ENCODE measurements at regions not wholly inside any gene's neighbourhood (a gene's known extent, or its start where the extent isn't known, plus 50 kb on each side); places are given as distances from the start of the nearest gene placed in this dataset.

GRCh38 chr17:31673076-31673475 lies 186.0 kb downstream of the COPRS start:
- TF ChIP-seq CTCF (IDR thresholded peaks at IDR 0.05; ENCODE audit: poor library complexity) (no peak), EZH2 (IDR thresholded peaks at IDR 0.05; ENCODE audit: borderline replicate concordance) (no peak), EZH2phosphoT487 (IDR thresholded peaks at IDR 0.05; ENCODE audit: low read depth, severe bottlenecking, unreplicated experiment) (no peak)
- no peak overlapping the region for H2AFZ ChIP-seq
- no peak overlapping the region for H3K27ac ChIP-seq
- H3K9me3 ChIP-seq (ENCODE audit: low read depth), result no peaks in the 10 kb centered on the region
- DNase-seq (ENCODE audit: low spot score), result no peak
- WGBS (ENCODE audit: low lambda C conversion rate, missing lambda C conversion rate), result 98% methylated on average over 8 of the region's 8 CpGs
- H3K4me3 ChIP-seq, result no peak overlapping the region
- H3K36me3 ChIP-seq (replicated peaks; ENCODE audit: insufficient read depth, low read depth), result no peaks in the 10 kb centered on the region
- no peaks in the 10 kb centered on the region for H3K79me2 ChIP-seq
- no peaks in the 10 kb centered on the region for H4K20me1 ChIP-seq (ENCODE audit: insufficient read depth, poor library complexity, severe bottlenecking)
- no peaks in the 10 kb centered on the region for H3K4me1 ChIP-seq (ENCODE audit: insufficient read depth)
- no peaks in the 10 kb centered on the region for H3K9me2 ChIP-seq (replicated peaks; ENCODE audit: insufficient read depth)
- H3K27me3 ChIP-seq, result no peaks in the 10 kb centered on the region
- H3K4me2 ChIP-seq, result no peak overlapping the region

- H2AFZ ChIP-seq, result no peak overlapping the region
- TF ChIP-seq EZH2phosphoT487 (IDR thresholded peaks at IDR 0.05; ENCODE audit: low read depth, severe bottlenecking, unreplicated experiment), result no peak
- TF ChIP-seq EZH2 (IDR thresholded peaks at IDR 0.05; ENCODE audit: borderline replicate concordance), result no peak
- no peak for TF ChIP-seq CTCF (IDR thresholded peaks at IDR 0.05; ENCODE audit: poor library complexity)
- 73% methylated on average over 7 of the region's 7 CpGs for WGBS (ENCODE audit: low lambda C conversion rate, missing lambda C conversion rate)
These were observed 186.8 kb downstream of the COPRS start for GRCh38 chr17:31672161-31672819.

DNA sequence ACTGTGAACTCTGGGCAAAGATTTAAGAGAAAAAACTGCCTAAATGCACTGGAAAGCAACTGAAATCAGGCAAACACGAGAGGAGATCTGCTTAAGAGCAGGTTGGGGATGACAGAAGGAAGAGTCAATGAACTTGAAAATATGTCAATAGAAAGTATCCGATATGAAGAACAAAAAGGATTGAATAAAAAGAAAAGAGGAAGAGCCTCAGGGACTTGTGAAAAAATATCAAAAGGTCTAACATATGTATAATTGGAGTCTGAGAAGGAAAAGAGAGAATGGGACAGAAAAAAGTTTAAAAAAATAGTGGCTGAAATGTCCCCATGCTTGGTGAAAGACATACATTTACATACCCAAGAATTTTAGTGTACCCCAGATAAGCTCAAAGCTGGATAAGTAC lies 195.5 kb downstream of the COPRS start:
- Histone ChIP-seq H3K27me3 (no peaks in the 10 kb centered on the region), H2AFZ (no peak overlapping the region), H3K27ac (no peak overlapping the region), H4K20me1 (ENCODE audit: insufficient read depth, poor library complexity, severe bottlenecking) (no peaks in the 10 kb centered on the region), H3K4me2 (no peak overlapping the region), H3K4me1 (ENCODE audit: insufficient read depth) (no peaks in the 10 kb centered on the region), H3K9me3 (ENCODE audit: low read depth) (peaks cover 14% of the 10 kb centered on the region), H3K4me3 (no peak overlapping the region), H3K9me2 (replicated peaks; ENCODE audit: insufficient read depth) (no peaks in the 10 kb centered on the region), H3K79me2 (no peaks in the 10 kb centered on the region), H3K36me3 (replicated peaks; ENCODE audit: insufficient read depth, low read depth) (no peaks in the 10 kb centered on the region)
- 90% methylated on average over 2 of the region's 2 CpGs for WGBS (ENCODE audit: low lambda C conversion rate, missing lambda C conversion rate)
- no peak for DNase-seq (ENCODE audit: low spot score)
- TF ChIP-seq EZH2 (IDR thresholded peaks at IDR 0.05; ENCODE audit: borderline replicate concordance), result no peak
- TF ChIP-seq CTCF (IDR thresholded peaks at IDR 0.05; ENCODE audit: poor library complexity), result no peak
- TF ChIP-seq EZH2phosphoT487 (IDR thresholded peaks at IDR 0.05; ENCODE audit: low read depth, severe bottlenecking, unreplicated experiment), result no peak

More at GRCh38 chr17:31672161-31672819, 186.8 kb downstream of the COPRS start:
- no peaks in the 10 kb centered on the region for H3K9me3 ChIP-seq (ENCODE audit: low read depth)
- no peaks in the 10 kb centered on the region for H3K4me1 ChIP-seq (ENCODE audit: insufficient read depth)
- H3K36me3 ChIP-seq (replicated peaks; ENCODE audit: insufficient read depth, low read depth), result no peaks in the 10 kb centered on the region
- no peaks in the 10 kb centered on the region for H3K27me3 ChIP-seq
- DNase-seq (ENCODE audit: low spot score), result no peak
- H4K20me1 ChIP-seq (ENCODE audit: insufficient read depth, poor library complexity, severe bottlenecking), result no peaks in the 10 kb centered on the region
- H3K79me2 ChIP-seq, result no peaks in the 10 kb centered on the region
- no peak overlapping the region for H3K4me3 ChIP-seq
- no peak overlapping the region for H3K4me2 ChIP-seq
- no peaks in the 10 kb centered on the region for H3K9me2 ChIP-seq (replicated peaks; ENCODE audit: insufficient read depth)
- no peak overlapping the region for H3K27ac ChIP-seq

Data from hepatocyte (in vitro differentiated cells).